ENCODE measurements at regions not wholly inside any gene's neighbourhood (a gene's known extent, or its start where the extent isn't known, plus 50 kb on each side); places are given as distances from the start of the nearest gene placed in this dataset.

DNA sequence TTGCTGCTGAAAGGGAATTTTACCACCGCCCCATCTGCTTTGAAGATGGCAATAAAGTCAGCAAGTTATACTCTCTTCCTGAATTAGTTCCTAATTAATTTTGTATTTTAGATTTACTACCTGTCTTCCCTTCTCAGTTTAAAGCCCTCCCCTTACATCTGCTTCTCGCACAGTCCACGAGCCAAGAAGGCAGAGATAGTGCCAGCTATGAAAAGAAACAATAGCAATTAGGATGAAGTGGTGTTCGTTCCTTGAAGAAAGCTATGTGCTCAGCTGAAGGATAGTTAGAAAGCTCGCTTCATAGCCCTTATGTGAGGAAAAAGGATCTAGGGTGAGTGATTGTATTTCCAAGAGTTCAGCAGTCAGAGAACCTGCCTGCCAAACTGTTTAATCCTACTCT lies 1678.8 kb upstream of the TENM3 start:
- TF ChIP-seq EP300 (IDR thresholded peaks at IDR 0.05; ENCODE audit: low read depth in 2 of 2, low read length in 2 of 2) = no peak
- no peak for TF ChIP-seq EP300 (CRISPR knock-in tag; IDR thresholded peaks at IDR 0.05; ENCODE audit: borderline replicate concordance)
- no peak for TF ChIP-seq YY1 (IDR thresholded peaks at IDR 0.05; ENCODE audit: insufficient read depth, insufficient replicate concordance, low read depth, low read length)
- no peak for TF ChIP-seq ATAD3A (CRISPR knock-in tag; IDR thresholded peaks at IDR 0.05)
- TF ChIP-seq, protein P1, sequence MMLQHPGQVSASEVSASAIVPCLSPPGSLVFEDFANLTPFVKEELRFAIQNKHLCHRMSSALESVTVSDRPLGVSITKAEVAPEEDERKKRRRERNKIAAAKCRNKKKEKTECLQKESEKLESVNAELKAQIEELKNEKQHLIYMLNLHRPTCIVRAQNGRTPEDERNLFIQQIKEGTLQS (CRISPR knock-in tag; IDR thresholded peaks at IDR 0.05) = no peak
- no peak for TF ChIP-seq KLF12 (CRISPR knock-in tag; IDR thresholded peaks at IDR 0.05; ENCODE audit: borderline replicate concordance)
- no peak for TF ChIP-seq FOXA1 (IDR thresholded peaks at IDR 0.05)
- no peak for TF ChIP-seq FOXA1 (CRISPR knock-in tag; IDR thresholded peaks at IDR 0.05)
- TF ChIP-seq, protein P2, sequence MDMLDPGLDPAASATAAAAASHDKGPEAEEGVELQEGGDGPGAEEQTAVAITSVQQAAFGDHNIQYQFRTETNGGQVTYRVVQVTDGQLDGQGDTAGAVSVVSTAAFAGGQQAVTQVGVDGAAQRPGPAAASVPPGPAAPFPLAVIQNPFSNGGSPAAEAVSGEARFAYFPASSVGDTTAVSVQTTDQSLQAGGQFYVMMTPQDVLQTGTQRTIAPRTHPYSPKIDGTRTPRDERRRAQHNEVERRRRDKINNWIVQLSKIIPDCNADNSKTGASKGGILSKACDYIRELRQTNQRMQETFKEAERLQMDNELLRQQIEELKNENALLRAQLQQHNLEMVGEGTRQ (IDR thresholded peaks at IDR 0.05; ENCODE audit: low read depth, low read length) = no peak
- TF ChIP-seq, protein P2 (CRISPR knock-in tag; IDR thresholded peaks at IDR 0.05; ENCODE audit: borderline replicate concordance) = no peak
- TF ChIP-seq FOXJ3 (CRISPR knock-in tag; IDR thresholded peaks at IDR 0.05; ENCODE audit: borderline replicate concordance) = no peak
- no peak for TF ChIP-seq NR2C2 (CRISPR knock-in tag; IDR thresholded peaks at IDR 0.05; ENCODE audit: borderline replicate concordance)

Measured in HepG2 (cell line).